ENCODE measurements at regions not wholly inside any gene's neighbourhood (a gene's known extent, or its start where the extent isn't known, plus 50 kb on each side); places are given as distances from the start of the nearest gene placed in this dataset.

DNA sequence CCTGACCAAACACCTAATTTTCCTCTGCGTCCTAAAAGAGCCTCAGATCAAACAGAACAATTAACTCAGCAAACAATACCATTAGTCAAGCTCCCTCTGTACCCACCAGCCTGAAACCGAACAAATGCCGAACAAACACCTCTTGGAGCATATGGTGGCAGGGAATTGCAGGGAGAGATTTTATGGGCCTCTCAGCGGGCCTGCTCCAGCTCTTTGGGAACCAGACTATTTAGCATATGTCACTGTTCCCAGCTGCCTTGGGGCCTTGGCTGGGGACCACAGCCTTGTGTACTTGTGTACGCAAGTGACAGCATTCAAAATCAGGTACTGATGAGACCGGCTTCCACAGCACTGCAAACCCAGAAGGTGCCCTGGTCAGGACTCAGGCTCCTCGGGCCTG, 388.8 kb upstream of the PPP2R3A start:
- Histone ChIP-seq H3K36me3 (no peaks in the 10 kb centered on the region), H3K9me3 (peaks cover 0 to 3% (median 0%) of the 10 kb centered on the region in 4 donors), H3K4me1 (no peaks in the 10 kb centered on the region), H3K27me3 (no peaks in the 10 kb centered on the region), H3K4me3 (no peak overlapping the region), H3K27ac (no peak overlapping the region)
- 67 to 74% methylated on average over 7 of the region's 7 CpGs for WGBS, 2 donors
- no peak for DNase-seq
- intact Hi-C loops (cut with DNase I) = no loop called here
- TF ChIP-seq EP300 (IDR thresholded peaks at IDR 0.05) (no peak), POLR2AphosphoS5 (IDR thresholded peaks at IDR 0.05) (no peak), POLR2A (IDR thresholded peaks at IDR 0.05) (no peak), CTCF (IDR thresholded peaks at IDR 0.05) (no peak)

GRCh38 chr3:135581806-135582205, 383.7 kb upstream of the PPP2R3A start:
- Histone ChIP-seq H3K4me3 (no peak overlapping the region), H3K4me1 (no peaks in the 10 kb centered on the region), H3K27ac (no peak overlapping the region), H3K9me3 (peaks cover 0 to 6% (median 0%) of the 10 kb centered on the region in 4 donors), H3K36me3 (no peaks in the 10 kb centered on the region), H3K27me3 (no peaks in the 10 kb centered on the region)
- no peak for DNase-seq
- intact Hi-C loops (cut with DNase I) = no loop called here
- TF ChIP-seq CTCF (IDR thresholded peaks at IDR 0.05) (no peak), POLR2A (IDR thresholded peaks at IDR 0.05) (no peak), EP300 (IDR thresholded peaks at IDR 0.05) (no peak)

DNA sequence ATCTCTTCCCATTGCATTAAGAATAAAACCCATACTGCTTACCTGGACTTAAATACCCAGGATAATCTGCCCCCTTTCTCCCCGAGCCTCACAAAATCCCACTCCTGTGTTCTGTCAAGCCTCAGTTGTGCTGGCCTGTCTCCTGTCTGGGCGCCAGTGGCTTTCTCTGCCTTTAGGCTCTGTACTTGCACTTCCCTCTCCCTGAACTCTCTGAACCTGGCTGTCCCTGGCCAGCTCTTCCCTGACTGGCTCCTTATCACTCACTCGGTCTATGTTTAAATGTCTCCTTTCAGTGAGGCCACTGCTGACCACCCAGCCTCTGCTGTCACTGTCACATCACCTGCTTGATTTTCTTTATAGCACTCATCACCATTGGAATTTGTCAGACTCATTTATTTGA, 382.7 kb upstream of the PPP2R3A start:
- H3K4me1 ChIP-seq = no peaks in the 10 kb centered on the region
- peaks cover 0 to 6% (median 0%) of the 10 kb centered on the region in 4 donors for H3K9me3 ChIP-seq
- intact Hi-C loops (cut with DNase I) = no loop called here
- no peak for DNase-seq
- H3K27me3 ChIP-seq = no peaks in the 10 kb centered on the region
- H3K27ac ChIP-seq = no peak overlapping the region
- no peak for TF ChIP-seq EP300 (IDR thresholded peaks at IDR 0.05)
- no peak for TF ChIP-seq POLR2AphosphoS5 (IDR thresholded peaks at IDR 0.05)
- no peak for TF ChIP-seq POLR2A (IDR thresholded peaks at IDR 0.05)
- TF ChIP-seq CTCF (IDR thresholded peaks at IDR 0.05) = no peak
- no peaks in the 10 kb centered on the region for H3K36me3 ChIP-seq
- no peak overlapping the region for H3K4me3 ChIP-seq
- 73 to 79% methylated on average over 3 of the region's 3 CpGs for WGBS, 2 donors

- WGBS, 2 donors = 72 to 93% methylated on average over 2 of the region's 2 CpGs
- no peak overlapping the region for H3K27ac ChIP-seq
- TF ChIP-seq EP300 (IDR thresholded peaks at IDR 0.05) (no peak), POLR2AphosphoS5 (IDR thresholded peaks at IDR 0.05) (no peak), CTCF (IDR thresholded peaks at IDR 0.05) (no peak), POLR2A (IDR thresholded peaks at IDR 0.05) (no peak)
- no peaks in the 10 kb centered on the region for H3K9me3 ChIP-seq
- H3K4me1 ChIP-seq = no peaks in the 10 kb centered on the region
- no peak for DNase-seq
- H3K4me3 ChIP-seq = no peak overlapping the region
- no peaks in the 10 kb centered on the region for H3K36me3 ChIP-seq
- intact Hi-C loops (cut with DNase I) = no loop called here
- no peaks in the 10 kb centered on the region for H3K27me3 ChIP-seq
Measured at GRCh38 chr3:135596563-135596962, 369.0 kb upstream of the PPP2R3A start.

GRCh38 chr3:135597855-135598254, 367.7 kb upstream of the PPP2R3A start:
- Histone ChIP-seq H3K9me3 (no peaks in the 10 kb centered on the region), H3K36me3 (no peaks in the 10 kb centered on the region), H3K4me3 (no peak overlapping the region), H3K4me1 (no peaks in the 10 kb centered on the region), H3K27ac (no peak overlapping the region), H3K27me3 (no peaks in the 10 kb centered on the region)
- no peak for DNase-seq
- no peak for TF ChIP-seq POLR2A (IDR thresholded peaks at IDR 0.05)
- TF ChIP-seq POLR2AphosphoS5 (IDR thresholded peaks at IDR 0.05) = no peak
- TF ChIP-seq CTCF (IDR thresholded peaks at IDR 0.05) = no peak
- no peak for TF ChIP-seq EP300 (IDR thresholded peaks at IDR 0.05)
- intact Hi-C loops (cut with DNase I) = no loop called here
- WGBS, 2 donors = 21 to 67% methylated on average over 2 of the region's 2 CpGs

All from sigmoid colon (tissue), 6 donors.